ENCODE measurements at regions not wholly inside any gene's neighbourhood (a gene's known extent, or its start where the extent isn't known, plus 50 kb on each side); places are given as distances from the start of the nearest gene placed in this dataset.

GRCh38 chr4:130338851-130339250 lies 1242.9 kb downstream of the C4orf33 start:
- H4K20me1 ChIP-seq (ENCODE audit: insufficient read depth, low read length): no peaks in the 10 kb centered on the region
- no peaks in the 10 kb centered on the region for H3K27me3 ChIP-seq (ENCODE audit: insufficient read depth, low read length)
- no peak overlapping the region for H3K4me3 ChIP-seq (ENCODE audit: insufficient read depth, low read length)
- H3K9me3 ChIP-seq (ENCODE audit: low read depth, low read length): no peaks in the 10 kb centered on the region
- DNase-seq (ENCODE audit: insufficient read length, low spot score, missing footprints): no peak
- H3K4me1 ChIP-seq (ENCODE audit: insufficient read depth, low read length): no peaks in the 10 kb centered on the region
- H3K79me2 ChIP-seq (ENCODE audit: insufficient read depth, low read length): no peaks in the 10 kb centered on the region
- no peaks in the 10 kb centered on the region for H3K36me3 ChIP-seq (ENCODE audit: insufficient read depth, low read length)
- H2AFZ ChIP-seq (ENCODE audit: low read length): no peak overlapping the region
- no peak for TF ChIP-seq CTCF (IDR thresholded peaks at IDR 0.05; ENCODE audit: extremely low read depth, low read depth, low read length)
- no peak overlapping the region for H3K4me2 ChIP-seq (ENCODE audit: insufficient read depth, low read length)
- H3K27ac ChIP-seq (ENCODE audit: low read depth, low read length): no peak overlapping the region

GRCh38 chr4:130349745-130350144 lies 1253.8 kb downstream of the C4orf33 start:
- no peaks in the 10 kb centered on the region for H3K36me3 ChIP-seq (ENCODE audit: insufficient read depth, low read length)
- no peak for TF ChIP-seq CTCF (IDR thresholded peaks at IDR 0.05; ENCODE audit: extremely low read depth, low read depth, low read length)
- H3K27me3 ChIP-seq (ENCODE audit: insufficient read depth, low read length): no peaks in the 10 kb centered on the region

GRCh38 chr4:130356873-130357272 lies 1260.9 kb downstream of the C4orf33 start:
- no peak for DNase-seq (ENCODE audit: insufficient read length, low spot score, missing footprints)
- H3K4me2 ChIP-seq (ENCODE audit: insufficient read depth, low read length): no peak overlapping the region

More at GRCh38 chr4:130349745-130350144, 1253.8 kb downstream of the C4orf33 start:
- no peak overlapping the region for H3K27ac ChIP-seq (ENCODE audit: low read depth, low read length)
- DNase-seq (ENCODE audit: insufficient read length, low spot score, missing footprints): no peak
- H3K4me2 ChIP-seq (ENCODE audit: insufficient read depth, low read length): no peak overlapping the region
- no peaks in the 10 kb centered on the region for H3K79me2 ChIP-seq (ENCODE audit: insufficient read depth, low read length)
- H2AFZ ChIP-seq (ENCODE audit: low read length): no peak overlapping the region
- no peak overlapping the region for H3K4me3 ChIP-seq (ENCODE audit: insufficient read depth, low read length)
- H3K9me3 ChIP-seq (ENCODE audit: low read depth, low read length): no peaks in the 10 kb centered on the region
- H4K20me1 ChIP-seq (ENCODE audit: insufficient read depth, low read length): no peaks in the 10 kb centered on the region
- no peaks in the 10 kb centered on the region for H3K4me1 ChIP-seq (ENCODE audit: insufficient read depth, low read length)

DNA sequence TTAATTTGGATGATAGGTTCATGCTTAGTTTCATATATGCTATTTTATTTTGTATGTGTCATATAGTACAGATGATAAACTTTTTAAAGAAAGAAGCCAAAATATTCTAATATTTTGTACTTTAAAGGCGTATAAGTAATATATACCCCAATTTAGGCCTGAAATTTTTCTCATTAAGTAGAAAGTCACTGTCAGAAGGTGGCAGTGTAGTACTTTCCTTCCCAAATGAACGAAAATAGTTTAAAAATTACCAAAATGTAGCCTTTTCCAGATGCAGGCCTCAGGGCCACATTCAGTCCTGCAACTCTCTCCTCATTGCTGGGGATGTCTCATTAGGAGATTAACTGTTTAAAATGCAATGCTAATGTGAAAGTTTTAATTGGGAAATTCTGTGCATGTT lies 1263.6 kb downstream of the C4orf33 start:
- H3K4me2 ChIP-seq (ENCODE audit: insufficient read depth, low read length): no peak overlapping the region
- peak; percentile 43 for TF ChIP-seq CTCF (IDR thresholded peaks at IDR 0.05; ENCODE audit: extremely low read depth, low read depth, low read length)
- no peaks in the 10 kb centered on the region for H3K9me3 ChIP-seq (ENCODE audit: low read depth, low read length)
- H3K4me1 ChIP-seq (ENCODE audit: insufficient read depth, low read length): no peaks in the 10 kb centered on the region
- no peak for DNase-seq (ENCODE audit: insufficient read length, low spot score, missing footprints)
- H3K27ac ChIP-seq (ENCODE audit: low read depth, low read length): no peak overlapping the region
- no peaks in the 10 kb centered on the region for H4K20me1 ChIP-seq (ENCODE audit: insufficient read depth, low read length)
- H2AFZ ChIP-seq (ENCODE audit: low read length): no peak overlapping the region
- no peaks in the 10 kb centered on the region for H3K79me2 ChIP-seq (ENCODE audit: insufficient read depth, low read length)
- no peaks in the 10 kb centered on the region for H3K36me3 ChIP-seq (ENCODE audit: insufficient read depth, low read length)
- H3K4me3 ChIP-seq (ENCODE audit: insufficient read depth, low read length): no peak overlapping the region
- no peaks in the 10 kb centered on the region for H3K27me3 ChIP-seq (ENCODE audit: insufficient read depth, low read length)

More at GRCh38 chr4:130356873-130357272, 1260.9 kb downstream of the C4orf33 start:
- no peak for TF ChIP-seq CTCF (IDR thresholded peaks at IDR 0.05; ENCODE audit: extremely low read depth, low read depth, low read length)
- H3K9me3 ChIP-seq (ENCODE audit: low read depth, low read length): no peaks in the 10 kb centered on the region
- no peaks in the 10 kb centered on the region for H3K36me3 ChIP-seq (ENCODE audit: insufficient read depth, low read length)
- no peaks in the 10 kb centered on the region for H3K27me3 ChIP-seq (ENCODE audit: insufficient read depth, low read length)
- no peaks in the 10 kb centered on the region for H3K79me2 ChIP-seq (ENCODE audit: insufficient read depth, low read length)
- no peak overlapping the region for H3K4me3 ChIP-seq (ENCODE audit: insufficient read depth, low read length)
- no peak overlapping the region for H3K27ac ChIP-seq (ENCODE audit: low read depth, low read length)
- H4K20me1 ChIP-seq (ENCODE audit: insufficient read depth, low read length): no peaks in the 10 kb centered on the region
- no peaks in the 10 kb centered on the region for H3K4me1 ChIP-seq (ENCODE audit: insufficient read depth, low read length)
- H2AFZ ChIP-seq (ENCODE audit: low read length): no peak overlapping the region
